ENCODE measurements at regions not wholly inside any gene's neighbourhood (a gene's known extent, or its start where the extent isn't known, plus 50 kb on each side); places are given as distances from the start of the nearest gene placed in this dataset.

DNA sequence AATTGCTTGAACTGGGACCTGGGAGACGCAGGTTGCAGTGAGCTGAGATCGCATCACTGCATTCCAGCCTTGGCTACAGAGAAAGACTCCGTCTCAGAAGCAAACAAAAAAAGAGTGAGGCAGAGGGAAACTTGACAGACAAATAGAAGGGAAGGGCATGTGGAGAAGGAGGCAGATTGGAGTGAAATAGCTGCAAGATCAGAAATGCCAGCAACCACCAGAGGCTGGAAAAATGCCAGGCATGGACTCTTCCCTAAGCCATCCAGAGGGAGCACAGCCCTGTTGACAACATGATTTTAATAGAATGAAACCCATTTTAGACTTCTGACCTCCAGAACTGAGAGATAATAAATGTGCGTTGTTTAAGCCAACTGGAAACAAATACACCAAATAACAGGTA, 447.2 kb upstream of the SPHKAP start:
- H3K27me3 Mint-ChIP-seq (ENCODE audit: insufficient read depth, unreplicated experiment), result no peaks in the 10 kb centered on the region
- Histone ChIP-seq H3K9me3 (no peaks in the 10 kb centered on the region), H3K4me1 (peaks cover 14% of the 10 kb centered on the region; the same call in 1 of the 2 replicates), H3K36me3 (ENCODE audit: control insufficient read depth, insufficient read depth, low read length) (no peaks in the 10 kb centered on the region), H3K27me3 (replicated peaks; ENCODE audit: control insufficient read depth, insufficient read depth, low read length) (no peaks in the 10 kb centered on the region), H3K4me3 (ENCODE audit: low read depth, low read length) (no peak overlapping the region)
- intact Hi-C loops (cut with micrococcal nuclease; ENCODE audit: unreplicated experiment), result loop anchor here (2.0 to 5.0 kb wide), 2 partner anchors 24 to 541 kb away; no protein-coding TSS in a partner anchor
- BruUV-seq (replicated peaks), result no TSS peak
- no peaks in the 10 kb centered on the region for H3K9me3 Mint-ChIP-seq (ENCODE audit: unreplicated experiment)
- peaks cover 16% of the 10 kb centered on the region for H3K4me1 Mint-ChIP-seq (ENCODE audit: low read depth, unreplicated experiment)
- ChIA-PET CTCF (no interaction called here), POLR2A (no interaction called here)
- TF ChIP-seq, protein P1, sequence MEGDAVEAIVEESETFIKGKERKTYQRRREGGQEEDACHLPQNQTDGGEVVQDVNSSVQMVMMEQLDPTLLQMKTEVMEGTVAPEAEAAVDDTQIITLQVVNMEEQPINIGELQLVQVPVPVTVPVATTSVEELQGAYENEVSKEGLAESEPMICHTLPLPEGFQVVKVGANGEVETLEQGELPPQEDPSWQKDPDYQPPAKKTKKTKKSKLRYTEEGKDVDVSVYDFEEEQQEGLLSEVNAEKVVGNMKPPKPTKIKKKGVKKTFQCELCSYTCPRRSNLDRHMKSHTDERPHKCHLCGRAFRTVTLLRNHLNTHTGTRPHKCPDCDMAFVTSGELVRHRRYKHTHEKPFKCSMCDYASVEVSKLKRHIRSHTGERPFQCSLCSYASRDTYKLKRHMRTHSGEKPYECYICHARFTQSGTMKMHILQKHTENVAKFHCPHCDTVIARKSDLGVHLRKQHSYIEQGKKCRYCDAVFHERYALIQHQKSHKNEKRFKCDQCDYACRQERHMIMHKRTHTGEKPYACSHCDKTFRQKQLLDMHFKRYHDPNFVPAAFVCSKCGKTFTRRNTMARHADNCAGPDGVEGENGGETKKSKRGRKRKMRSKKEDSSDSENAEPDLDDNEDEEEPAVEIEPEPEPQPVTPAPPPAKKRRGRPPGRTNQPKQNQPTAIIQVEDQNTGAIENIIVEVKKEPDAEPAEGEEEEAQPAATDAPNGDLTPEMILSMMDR (IDR thresholded peaks at IDR 0.05; ENCODE audit: insufficient read depth in 1 of 2, low read depth in 1 of 2, low read length in 1 of 2, severe bottlenecking in 1 of 2, unreplicated experiment in 1 of 2), result no peak
- no peak for DNase-seq
- H3K27ac Mint-ChIP-seq (ENCODE audit: unreplicated experiment), result no peak overlapping the region
- no peaks in the 10 kb centered on the region for H3K36me3 Mint-ChIP-seq (ENCODE audit: insufficient read depth, unreplicated experiment)
- no peak overlapping the region for H3K4me3 Mint-ChIP-seq (ENCODE audit: unreplicated experiment)

DNA sequence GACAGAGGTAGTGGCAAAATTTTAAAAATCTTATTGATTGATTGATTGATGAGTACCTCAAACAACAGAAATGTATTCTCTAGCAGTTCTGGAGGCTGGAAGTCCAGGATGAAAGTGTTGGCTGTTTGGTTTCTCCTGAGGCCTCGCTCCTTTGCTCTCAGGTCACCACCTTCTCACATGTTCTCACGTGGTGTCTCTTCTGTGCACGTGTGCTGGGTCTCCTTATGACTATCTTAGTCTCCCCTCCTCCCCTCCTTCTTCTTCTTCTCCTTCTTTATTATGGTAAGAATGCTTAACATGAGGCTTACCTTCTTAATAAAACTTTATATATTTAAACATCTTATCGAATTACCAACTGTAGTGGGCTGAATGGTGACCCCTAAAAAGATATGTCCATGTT, 446.0 kb upstream of the SPHKAP start:
- DNase-seq, result no peak
- H3K27me3 ChIP-seq (replicated peaks; ENCODE audit: control insufficient read depth, insufficient read depth, low read length), result no peaks in the 10 kb centered on the region
- no TSS peak for BruUV-seq (replicated peaks)
- no peaks in the 10 kb centered on the region for H3K36me3 Mint-ChIP-seq (ENCODE audit: insufficient read depth, unreplicated experiment)
- H3K4me3 Mint-ChIP-seq (ENCODE audit: unreplicated experiment), result no peak overlapping the region
- H3K4me3 ChIP-seq (ENCODE audit: low read depth, low read length), result no peak overlapping the region
- no peak overlapping the region for H3K27ac Mint-ChIP-seq (ENCODE audit: unreplicated experiment)
- intact Hi-C loops (cut with micrococcal nuclease; ENCODE audit: unreplicated experiment), result loop anchor here (5.0 kb wide), 1 partner anchor 540 kb away; no protein-coding TSS in a partner anchor
- no peaks in the 10 kb centered on the region for H3K9me3 ChIP-seq
- TF ChIP-seq, protein P1 (IDR thresholded peaks at IDR 0.05; ENCODE audit: insufficient read depth in 1 of 2, low read depth in 1 of 2, low read length in 1 of 2, severe bottlenecking in 1 of 2, unreplicated experiment in 1 of 2), result no peak
- ChIA-PET CTCF (no interaction called here), POLR2A (no interaction called here)
- no peaks in the 10 kb centered on the region for H3K9me3 Mint-ChIP-seq (ENCODE audit: unreplicated experiment)
- peaks cover 14% of the 10 kb centered on the region; the same call in 1 of the 2 replicates for H3K4me1 ChIP-seq
- peaks cover 16% of the 10 kb centered on the region for H3K4me1 Mint-ChIP-seq (ENCODE audit: low read depth, unreplicated experiment)
- H3K27me3 Mint-ChIP-seq (ENCODE audit: insufficient read depth, unreplicated experiment), result no peaks in the 10 kb centered on the region
- no peaks in the 10 kb centered on the region for H3K36me3 ChIP-seq (ENCODE audit: control insufficient read depth, insufficient read depth, low read length)

DNA sequence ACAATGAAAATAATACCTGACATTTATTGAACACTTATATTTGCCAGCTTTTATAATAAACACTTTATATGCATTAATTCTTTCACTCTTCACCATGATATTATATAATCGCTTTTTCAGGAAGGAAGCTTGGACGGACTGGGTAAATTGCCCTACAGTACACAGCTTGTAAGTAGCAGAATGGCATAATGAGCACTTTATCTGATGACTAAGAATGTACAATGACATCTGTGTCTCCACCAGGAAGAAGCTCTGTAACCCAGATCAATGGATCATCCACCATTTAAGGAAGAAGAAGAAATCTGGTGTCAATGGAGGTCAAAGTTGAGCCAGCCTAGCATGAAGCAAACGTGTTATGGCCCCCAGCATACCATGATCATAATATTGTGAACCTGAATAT, 444.0 kb upstream of the SPHKAP start:
- no peaks in the 10 kb centered on the region for H3K9me3 ChIP-seq
- CTCF ChIA-PET, result no interaction called here

More for the DNA sequence above, 444.0 kb upstream of the SPHKAP start:
- Histone ChIP-seq H3K4me1 (peaks cover 14% of the 10 kb centered on the region; the same call in 1 of the 2 replicates), H3K4me3 (ENCODE audit: low read depth, low read length) (no peak overlapping the region), H3K36me3 (ENCODE audit: control insufficient read depth, insufficient read depth, low read length) (no peaks in the 10 kb centered on the region), H3K27me3 (replicated peaks; ENCODE audit: control insufficient read depth, insufficient read depth, low read length) (no peaks in the 10 kb centered on the region)
- DNase-seq, result no peak
- H3K9me3 Mint-ChIP-seq (ENCODE audit: unreplicated experiment), result no peaks in the 10 kb centered on the region
- peaks cover 16% of the 10 kb centered on the region for H3K4me1 Mint-ChIP-seq (ENCODE audit: low read depth, unreplicated experiment)
- intact Hi-C loops (cut with micrococcal nuclease; ENCODE audit: unreplicated experiment), result loop anchor here (5.0 kb wide), 1 partner anchor 538 kb away; no protein-coding TSS in a partner anchor
- no peak overlapping the region for H3K4me3 Mint-ChIP-seq (ENCODE audit: unreplicated experiment)
- BruUV-seq (replicated peaks), result no TSS peak
- POLR2A ChIA-PET, result no interaction called here
- H3K36me3 Mint-ChIP-seq (ENCODE audit: insufficient read depth, unreplicated experiment), result no peaks in the 10 kb centered on the region
- TF ChIP-seq, protein P1 (IDR thresholded peaks at IDR 0.05; ENCODE audit: insufficient read depth in 1 of 2, low read depth in 1 of 2, low read length in 1 of 2, severe bottlenecking in 1 of 2, unreplicated experiment in 1 of 2), result no peak
- no peak overlapping the region for H3K27ac Mint-ChIP-seq (ENCODE audit: unreplicated experiment)
- H3K27me3 Mint-ChIP-seq (ENCODE audit: insufficient read depth, unreplicated experiment), result no peaks in the 10 kb centered on the region

Data from Caco-2 (cell line).